ENCODE measurements at regions not wholly inside any gene's neighbourhood (a gene's known extent, or its start where the extent isn't known, plus 50 kb on each side); places are given as distances from the start of the nearest gene placed in this dataset.
A peak's percentile ranks its signal among the peaks of the same experiment; 100 is the strongest.

DNA sequence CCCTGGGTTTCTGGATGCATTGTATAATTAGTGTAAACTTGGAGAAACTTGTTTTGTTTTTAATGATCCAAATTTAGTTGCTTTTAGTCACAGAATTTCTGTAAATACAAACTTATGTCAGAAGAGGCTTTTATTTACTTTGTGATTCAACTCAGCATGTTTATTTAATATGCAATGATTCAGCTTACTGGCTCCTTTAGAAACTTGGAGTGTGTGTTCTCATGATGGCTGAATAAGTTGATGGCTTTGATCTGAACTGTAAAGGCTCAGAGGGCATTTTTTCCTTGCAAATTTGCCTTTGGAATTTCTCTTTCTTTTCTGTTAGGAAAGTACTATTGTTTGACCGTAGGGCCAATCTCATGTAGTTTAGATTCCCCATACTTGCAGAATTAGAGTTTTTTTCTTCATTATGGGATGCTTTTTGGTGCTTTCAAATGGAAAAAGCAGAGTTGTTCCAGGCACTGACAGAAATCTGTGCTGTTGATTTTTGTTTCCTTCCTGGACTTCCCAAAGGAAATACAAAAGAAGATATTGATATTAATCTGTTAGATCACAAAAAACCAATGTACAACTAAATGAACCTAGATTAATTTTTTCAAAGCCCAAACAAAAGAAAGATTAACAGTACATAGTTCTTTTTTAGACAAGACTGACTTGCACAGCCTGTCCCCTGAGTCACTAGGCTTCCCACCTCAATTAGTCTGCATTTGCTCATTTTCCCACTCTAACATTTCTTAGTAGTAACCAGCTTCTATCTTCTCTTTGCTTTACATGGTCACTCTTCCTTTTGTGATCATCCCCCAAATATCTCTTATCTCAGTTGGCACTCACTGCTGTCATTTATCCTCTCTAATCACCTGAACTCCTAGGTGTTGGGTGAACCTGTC is 96.8 kb upstream of the AGR3 start:
- no peak for DNase-seq

DNA sequence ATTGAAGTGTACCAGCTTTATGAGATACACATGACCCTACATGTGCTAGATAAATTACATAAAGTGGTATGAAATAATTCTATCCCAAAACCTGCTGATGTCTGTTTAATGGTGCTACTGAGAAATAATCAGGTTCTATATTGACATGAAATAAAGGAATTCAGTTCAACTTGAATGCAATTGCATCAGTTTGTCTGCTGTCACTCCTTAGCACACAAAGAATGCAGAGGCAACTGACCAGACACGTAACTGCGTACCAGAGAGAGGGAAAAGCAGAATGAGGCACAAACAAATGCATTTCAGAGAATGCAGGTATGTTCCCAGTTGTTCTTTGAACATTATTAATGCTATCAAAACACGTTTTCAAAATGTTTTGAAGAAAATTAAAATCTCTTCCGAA is 98.8 kb upstream of the AGR3 start:
- no peak for DNase-seq

DNA sequence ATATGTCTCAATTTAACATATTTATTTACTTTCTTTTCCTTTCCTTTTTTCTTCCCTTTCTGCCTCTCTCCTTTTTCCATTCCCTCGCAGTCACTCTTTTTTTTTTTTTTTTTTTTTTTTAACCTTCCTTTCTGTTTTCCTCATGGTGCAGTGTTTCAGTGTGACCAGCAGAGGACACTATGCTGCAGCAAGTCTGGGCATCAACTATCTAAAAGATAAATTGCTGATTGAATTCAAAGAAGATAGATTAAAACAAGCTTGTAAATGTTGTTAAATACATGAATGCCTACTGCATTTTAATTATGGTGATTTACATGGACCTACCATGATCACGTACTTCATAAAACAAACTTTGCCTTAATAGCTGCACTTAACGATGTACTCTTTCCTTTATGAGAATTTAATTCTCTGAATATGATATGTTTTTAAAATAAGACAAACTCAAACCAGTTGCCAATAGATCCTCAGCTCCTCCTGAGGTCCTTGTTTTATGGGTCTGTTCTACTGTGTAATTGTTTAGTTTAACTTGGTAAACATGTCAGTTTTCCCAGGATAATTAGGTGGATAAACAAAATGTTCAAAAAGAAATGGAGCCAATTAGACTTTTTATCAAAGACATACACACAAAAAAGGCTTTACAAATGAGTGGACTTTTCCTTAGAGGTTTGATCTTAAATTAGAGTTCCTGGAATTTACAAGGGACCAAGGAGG is 101.0 kb upstream of the AGR3 start:
- peak; percentile 44 for DNase-seq

DNA sequence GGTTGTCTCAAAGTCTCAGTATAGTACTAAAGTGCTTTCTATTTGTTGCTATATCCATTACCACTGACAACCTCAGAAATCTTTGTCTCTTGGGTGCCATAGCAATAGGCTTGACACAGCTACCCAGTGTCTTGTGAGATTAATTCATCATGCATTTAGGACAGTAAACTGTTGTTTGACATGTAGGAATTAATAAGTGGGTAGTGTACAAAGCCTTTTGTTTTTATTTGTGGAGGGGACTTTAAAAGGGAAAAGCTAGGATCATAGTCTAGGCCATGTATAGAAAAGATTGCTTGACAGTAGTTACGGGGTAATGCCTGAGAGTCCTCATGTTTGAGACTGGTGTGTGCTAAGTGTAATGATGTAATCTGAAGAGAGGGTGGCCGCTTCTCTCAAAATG is 102.6 kb upstream of the AGR3 start:
- DNase-seq, result no peak

DNA sequence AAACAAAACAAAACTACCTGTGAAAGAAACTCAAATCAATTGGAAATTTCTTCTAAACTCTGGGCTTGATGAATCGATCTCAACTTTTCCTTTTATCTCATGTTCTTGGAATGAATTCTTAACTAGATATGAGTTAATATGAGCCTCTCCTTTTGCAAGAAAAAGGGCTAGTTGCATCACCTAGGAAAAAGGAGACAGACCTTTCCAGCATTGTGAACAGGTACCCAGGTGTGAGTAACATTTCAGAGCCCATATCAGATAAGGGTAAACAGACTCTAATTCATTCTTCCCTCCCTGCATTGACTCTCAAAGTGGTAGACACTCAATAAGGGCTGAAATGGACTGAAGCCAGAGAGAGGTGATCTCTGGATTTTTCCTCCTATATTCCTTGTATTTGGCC is 103.8 kb upstream of the AGR3 start:
- no peak for DNase-seq

DNA sequence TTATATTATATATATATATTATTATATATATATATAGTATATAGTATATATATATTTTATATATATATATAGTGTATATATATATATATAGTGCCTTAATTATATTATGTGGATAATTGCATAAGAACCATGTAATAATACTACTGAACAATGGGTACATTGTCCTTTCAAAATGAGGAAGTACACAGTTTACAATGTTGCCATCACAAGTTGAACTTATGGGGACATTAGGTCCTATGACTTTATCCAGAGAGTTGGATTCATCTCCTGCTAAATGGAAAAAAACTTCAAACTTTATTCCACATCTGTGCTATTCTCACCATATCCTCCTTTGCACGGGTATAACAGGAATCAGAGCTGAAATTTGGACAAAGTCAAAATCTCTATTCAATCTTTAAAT is 105.0 kb upstream of the AGR3 start:
- peak; percentile 26 to 66 for DNase-seq

DNA sequence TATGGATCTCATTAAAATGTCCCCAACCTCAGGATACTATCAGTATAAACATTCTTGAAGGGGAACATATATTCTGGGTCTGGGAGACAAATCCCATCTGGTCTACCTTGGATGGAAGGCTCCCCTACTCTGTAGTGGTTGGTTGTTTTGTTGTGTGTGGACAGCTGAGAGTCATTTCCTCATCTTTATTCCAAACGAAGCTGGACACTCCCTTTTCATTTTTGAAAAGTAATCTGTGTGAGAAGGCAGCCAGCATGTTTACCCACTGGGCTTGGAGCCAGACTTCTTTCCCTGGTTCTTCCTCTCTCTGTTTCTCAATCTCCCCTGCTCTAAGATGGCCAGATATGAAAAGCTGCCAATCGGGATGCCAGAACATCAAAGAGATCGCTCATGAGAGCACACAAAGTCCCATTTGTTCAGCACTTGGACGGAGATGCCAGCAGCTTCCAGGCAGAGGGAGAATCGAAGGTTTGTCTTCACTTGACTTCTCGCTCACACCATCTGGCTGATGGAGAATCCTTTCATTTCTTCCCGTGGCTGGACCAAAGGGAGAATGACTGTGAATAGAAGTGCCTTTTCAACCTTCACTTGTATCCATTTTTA is 108.1 kb upstream of the AGR3 start:
- peak in 1 of 2 donors; percentile 66 for DNase-seq

DNA sequence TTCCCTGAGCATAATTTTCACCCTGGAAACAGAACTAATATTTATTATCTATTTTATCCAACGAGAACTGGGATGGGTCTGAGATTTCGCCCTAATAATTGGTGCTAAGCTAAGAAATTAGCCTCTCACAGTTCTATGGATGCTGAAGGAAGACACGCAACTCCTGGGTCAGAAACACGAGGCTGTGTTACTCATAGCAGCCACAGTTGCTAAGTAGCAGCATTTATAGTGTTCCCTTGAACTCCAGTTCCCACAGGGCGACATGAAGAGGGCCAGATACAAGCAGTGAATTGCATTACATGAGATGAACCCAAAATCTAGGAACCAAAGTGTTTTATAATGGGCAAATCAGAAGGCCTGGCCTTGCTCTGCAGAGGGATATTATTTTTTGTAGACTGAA is 109.8 kb upstream of the AGR3 start:
- no peak for DNase-seq

DNA sequence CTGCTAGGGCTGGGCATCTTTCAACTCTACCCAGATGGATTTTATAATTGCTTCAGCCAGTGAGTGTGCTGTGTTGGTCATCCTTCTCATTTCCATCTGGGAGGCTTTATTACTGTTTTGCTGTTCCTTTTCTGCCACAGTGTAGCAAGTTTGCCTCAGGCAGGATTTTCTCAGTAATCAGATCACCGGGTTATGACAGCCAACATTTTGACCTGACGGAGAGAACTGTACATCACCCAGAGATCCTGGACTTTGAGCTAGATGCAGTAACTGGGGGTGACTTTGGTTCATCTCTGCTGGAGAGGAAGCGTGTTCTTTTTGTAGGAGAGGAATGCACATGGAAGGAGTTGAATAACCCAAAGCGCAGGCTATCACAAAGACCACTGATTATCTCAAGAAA is 111.8 kb upstream of the AGR3 start:
- DNase-seq, result no peak

DNA sequence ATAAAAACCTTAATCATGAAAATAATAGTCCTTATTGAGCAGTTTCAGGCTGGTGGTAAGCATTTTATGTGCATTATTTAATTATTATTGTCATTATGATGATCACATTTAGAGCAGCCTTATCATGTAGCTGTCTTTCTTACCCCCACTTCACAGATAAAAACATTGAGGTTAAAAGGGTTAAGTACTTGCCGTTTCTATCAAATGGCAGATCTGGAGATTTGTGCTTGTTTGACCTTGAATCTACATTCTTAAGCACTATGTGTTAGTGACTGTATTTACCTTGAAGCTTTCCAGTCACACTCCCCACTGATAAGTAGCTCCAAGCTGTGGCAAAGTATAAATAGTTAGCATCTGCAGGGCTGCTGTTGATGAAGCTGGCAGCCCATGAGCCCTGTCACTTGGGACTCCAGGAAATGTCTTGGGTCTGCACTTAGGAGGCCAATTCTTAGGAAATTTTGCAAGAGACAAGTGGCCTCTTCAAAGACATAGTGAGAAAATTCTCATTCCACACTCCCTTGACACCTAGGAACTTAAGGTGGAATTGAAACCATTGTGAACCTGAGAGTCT is 116.8 kb upstream of the AGR3 start:
- no peak for DNase-seq

DNA sequence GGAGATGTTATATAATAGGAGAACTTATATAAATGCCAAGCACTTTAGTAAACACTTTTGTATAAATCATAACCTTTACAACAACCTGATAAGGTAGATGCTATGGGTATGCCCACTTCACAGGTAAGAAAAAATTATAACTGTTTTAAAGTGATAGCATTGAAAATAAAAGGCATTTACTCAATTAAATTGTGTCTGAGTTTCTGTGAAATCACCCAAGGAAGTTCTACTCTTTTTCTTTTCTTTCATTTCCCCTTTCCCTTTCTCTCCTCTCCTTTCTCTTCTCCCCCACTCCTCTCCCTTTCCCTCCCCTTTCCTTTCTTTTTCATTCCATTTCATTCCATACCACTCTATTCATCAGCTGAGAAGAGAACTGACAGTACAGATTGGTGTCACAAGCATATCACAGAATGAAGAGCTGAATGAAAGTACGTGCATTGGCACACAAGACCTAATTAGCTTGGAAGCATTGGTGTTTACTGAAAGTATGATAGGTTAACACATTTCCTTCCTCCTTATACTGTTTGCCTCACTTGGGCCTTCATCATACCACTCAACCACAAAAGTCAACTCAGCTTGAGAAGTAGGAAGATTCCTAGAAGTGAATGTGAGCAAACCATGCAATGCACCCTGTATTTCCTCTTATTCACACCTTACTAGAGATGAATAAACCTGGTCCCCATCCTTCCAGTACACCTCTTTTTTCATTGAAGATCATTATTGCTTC is 117.9 kb upstream of the AGR3 start:
- DNase-seq, result peak; percentile 51 to 80

DNA sequence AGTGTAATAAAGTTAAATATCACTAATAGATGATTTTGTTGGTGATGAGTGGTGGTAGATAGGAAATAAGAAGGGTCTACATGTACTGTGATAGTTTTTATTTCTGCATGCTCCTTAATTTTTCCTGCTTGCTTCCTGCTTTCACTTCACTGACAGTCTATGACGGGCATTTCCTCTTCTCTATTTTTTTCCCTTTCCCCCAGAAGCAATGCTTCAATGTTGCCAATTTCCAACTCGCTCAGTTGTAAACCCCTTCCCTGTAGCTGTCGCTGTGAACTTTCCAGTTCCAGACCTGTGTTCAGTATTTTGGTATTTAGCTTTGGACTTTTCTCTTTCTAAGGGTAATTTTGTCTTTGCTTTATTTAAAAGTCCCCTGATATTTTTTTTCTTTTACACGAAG is 123.5 kb upstream of the AGR3 start:
- DNase-seq, result peak; percentile 44 to 60

DNA sequence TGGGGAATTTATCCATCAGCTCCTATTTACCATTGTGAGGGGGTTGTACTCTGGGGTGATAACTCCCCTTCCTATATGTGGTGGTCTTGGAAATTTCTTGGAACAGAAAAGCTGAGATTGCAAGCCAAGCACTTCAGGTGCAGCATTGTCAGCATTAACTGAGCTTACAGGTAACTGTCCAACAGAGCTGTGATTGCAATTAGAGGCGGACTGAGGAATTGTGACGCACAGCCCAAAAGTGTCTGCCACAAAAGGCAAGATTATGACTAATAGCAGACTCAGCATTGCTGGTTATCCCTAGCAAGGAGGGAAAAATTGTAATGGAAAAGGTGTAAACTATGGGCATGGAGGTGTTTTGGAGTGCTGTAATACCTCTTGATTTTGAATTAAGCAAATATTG is 126.1 kb upstream of the AGR3 start:
- no peak for DNase-seq

DNA sequence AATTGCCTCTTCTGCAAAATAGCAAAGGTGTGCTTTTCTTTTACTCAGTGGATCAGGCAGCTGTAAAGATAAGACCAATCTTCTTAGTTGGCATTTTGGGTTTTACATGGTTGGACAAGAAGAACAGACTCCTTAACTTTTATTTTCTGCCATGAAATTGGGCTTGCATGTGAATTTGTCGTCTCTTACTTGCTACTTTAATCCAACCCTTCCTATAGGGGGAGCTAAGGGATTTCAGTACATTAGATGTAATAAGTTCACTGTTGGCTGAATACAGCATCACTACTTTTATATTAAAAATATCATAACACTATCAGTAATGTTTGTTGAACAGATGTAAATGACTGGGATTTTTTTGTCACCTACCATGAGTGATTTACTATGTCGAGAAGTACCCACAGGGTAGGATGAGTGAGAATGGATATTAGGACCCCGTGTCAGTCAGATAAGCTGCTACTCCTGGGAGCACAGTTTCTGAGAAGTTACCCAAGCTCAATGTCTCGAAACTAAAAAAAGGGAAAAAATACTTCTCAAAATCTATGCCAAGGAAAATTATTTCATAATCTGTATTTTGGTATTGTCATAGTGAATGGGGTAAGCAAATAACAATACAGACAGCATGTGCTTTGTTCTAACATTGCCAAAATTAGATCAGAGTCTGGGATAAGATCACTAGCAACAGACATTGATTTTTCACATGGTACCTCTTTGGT is 127.4 kb upstream of the AGR3 start:
- DNase-seq, result peak; percentile 64 to 94

DNA sequence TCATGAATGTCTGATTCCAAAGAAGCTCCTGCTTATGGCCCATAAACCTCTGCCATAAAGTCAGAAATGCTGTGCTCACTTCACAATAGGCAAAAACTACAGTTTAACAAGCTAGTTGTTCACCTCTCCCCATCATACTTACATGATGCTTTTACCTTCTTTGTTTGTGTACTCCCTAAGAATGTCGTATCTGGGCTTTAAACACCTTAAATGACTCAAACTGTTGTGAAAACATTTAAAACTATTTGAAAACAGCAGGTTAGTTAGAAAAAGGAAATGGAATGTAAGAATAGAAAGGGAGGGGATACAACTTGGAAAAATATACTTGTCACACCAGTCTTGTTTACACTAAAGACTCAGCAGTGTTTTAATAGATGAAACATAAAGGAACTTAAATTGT is 128.2 kb upstream of the AGR3 start:
- DNase-seq, result no peak

DNA sequence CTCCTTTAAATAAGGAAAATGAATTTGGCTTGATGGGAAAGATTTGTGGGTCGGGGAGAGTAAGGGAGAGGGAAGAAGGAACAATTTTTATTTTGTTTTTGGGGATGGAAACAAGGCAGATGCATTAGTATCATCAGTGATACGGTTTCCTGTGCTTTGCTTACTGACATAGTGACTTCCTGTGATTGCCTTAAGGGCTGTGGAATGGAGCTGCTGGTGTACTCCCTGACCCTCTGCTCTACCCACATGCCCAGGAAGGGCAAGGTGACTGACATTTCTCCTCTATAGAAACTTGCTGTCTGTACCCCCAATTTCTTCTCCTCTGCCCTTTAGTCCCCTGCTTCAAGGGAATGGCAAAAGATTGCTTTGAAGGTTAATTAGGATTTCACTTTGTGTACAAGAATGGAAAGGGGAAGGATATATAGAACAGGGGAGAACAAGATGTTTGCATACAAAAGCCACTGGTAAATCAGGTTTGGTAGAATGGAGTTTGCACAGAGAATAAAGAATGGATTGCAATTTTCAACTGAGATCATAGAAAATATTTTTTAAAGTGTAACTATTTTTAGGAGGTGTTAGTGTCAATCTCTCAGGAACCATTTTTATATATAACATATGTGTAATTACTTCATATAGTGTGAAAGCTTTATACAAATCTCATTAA is 129.0 kb upstream of the AGR3 start:
- DNase-seq, result no peak

DNA sequence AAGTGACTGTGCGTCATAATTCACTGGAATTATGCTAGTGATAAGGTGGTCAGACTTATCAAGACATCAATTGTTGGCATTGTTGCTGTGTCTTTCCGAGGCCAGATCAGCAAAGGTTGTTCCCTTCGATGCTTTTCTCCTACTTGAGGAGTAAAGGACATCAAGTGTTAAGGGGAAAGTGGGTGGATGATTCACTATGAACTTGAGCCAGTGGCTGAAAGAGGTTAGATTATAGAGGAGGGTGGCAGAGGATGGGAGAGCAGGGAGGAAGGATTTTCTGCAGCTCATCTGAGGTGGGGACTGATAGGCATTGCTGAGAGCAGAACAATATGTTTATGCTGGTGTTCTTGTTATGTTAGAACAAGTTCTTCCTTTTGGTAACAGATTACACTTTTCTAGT is 131.4 kb upstream of the AGR3 start:
- peak in 1 of 2 donors; percentile 31 for DNase-seq

DNA sequence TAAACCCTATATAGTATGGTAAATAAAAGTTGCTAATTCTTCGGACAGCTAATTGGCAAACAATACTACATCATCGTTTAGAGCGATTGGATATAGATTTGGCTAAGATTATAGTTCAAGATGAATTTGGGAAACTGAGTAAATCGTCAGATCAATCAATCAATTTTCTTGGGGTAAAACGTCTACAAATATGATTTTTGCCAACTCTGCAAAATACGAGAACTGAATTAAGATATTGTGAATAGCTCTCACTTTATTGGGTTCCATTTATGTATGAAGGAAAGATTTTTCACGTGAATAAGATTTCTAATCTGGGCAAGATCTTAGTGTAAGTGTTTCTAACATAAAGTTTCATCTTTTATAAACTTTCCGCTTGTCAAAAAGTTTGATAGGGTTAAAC is 132.9 kb upstream of the AGR3 start:
- DNase-seq, result no peak

DNA sequence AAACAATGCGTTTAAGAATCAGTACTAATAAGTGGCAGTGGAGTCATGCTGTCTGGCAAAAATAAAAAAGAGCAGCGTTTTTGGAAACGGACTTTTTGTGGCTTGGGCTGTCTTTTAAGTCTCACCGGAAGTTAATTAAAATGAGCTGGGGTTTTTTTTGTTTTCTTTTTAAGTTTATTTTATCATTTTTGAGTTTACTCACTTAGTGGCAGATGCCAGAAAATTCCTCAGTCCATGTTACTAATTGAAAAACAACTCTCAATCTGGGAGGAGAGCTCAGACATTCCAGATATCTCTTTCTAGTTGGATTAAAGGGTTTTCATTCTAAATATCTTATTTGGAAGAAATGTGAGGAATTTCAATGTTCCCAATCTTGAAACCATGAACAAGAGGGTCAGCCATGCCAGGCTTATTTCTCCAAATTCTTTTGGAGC is 133.8 kb upstream of the AGR3 start:
- DNase-seq, result no peak

DNA sequence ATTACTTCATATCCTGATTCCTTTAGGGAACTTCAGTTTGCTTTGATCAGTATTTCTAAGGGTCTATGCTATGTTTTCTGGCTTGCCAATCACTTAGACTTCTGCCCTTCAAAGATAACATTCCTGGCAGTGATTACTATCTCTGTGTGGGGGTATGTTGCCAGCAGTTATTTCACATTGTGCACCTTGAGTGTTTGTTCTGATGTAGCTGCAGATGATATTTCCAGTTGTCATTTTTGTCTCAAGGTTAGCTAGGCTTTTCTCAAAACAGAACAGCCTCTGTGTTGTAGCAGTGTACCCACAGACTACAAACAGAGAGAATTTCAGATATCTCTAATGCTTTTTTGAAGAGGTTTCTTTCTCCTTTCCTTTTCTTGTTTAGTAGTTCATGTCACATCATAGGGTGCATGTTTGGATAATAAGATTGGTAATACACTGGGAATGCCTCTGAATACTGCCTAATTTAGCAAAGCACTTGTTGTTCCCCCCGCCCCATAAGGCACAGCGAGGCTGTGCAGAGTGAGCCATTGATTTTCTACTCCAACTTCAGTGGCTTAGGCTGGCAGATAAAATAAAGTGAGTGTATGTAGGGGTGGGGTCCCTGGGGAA is 134.7 kb upstream of the AGR3 start:
- DNase-seq, result no peak

DNA sequence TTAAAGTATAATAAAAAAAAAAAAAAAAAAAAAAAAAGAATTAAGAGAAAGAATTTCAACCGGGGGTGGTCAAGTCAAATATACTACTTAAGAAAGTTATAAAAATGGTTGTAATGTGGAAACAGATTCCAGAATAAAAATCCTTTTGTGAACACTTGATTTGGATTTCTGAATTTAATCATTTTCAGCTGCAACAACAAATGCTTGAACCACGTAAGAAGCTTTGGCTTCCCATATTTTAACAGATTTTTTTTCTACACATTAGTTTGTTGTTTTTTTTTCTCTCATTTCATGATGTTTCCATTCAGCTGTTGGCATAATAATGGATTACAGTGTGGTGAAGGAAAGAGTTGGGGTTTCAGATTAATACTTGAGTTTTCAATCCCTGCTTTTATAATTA is 137.3 kb upstream of the AGR3 start:
- no peak for DNase-seq

Measured in inflammatory macrophage (primary cell).